Neural crest cell (in vitro differentiated cells): ENCODE measurements at regions not wholly inside any gene's neighbourhood (a gene's known extent, or its start where the extent isn't known, plus 50 kb on each side); places are given as distances from the start of the nearest gene placed in this dataset.

Experiments
- DNase-seq: peaks from one replicate; pipeline ENCODE4 v3.0.0; 2021; ENCODE audit warnings: low read depth, mixed read lengths, low spot score
- H3K27ac Mint-ChIP-seq: one replicate; pipeline ENCODE4 v1.8.0; 2021; ENCODE audit warnings: mild to moderate bottlenecking, mixed read lengths; ENCODE audit not compliant: unreplicated experiment
- H3K27me3 Mint-ChIP-seq: 2 replicates; pipeline ENCODE4 v1.8.0; 2021; ENCODE audit warnings: low read depth, mild to moderate bottlenecking, mixed read lengths
- H3K36me3 Mint-ChIP-seq: 2 replicates; pipeline ENCODE4 v1.8.0; 2021; ENCODE audit warnings: low read depth, mild to moderate bottlenecking, mixed read lengths
- H3K4me1 Mint-ChIP-seq: 2 replicates; pipeline ENCODE4 v1.8.0; 2021; ENCODE audit warnings: mixed read lengths
- H3K4me3 Mint-ChIP-seq: one replicate; pipeline ENCODE4 v1.8.0; 2021; ENCODE audit warnings: mild to moderate bottlenecking, mixed read lengths
- H3K9me3 Mint-ChIP-seq: 2 replicates; pipeline ENCODE4 v1.8.0; 2021; ENCODE audit warnings: mixed read lengths
- CTCF ChIP-seq: fragments of 200-600 bp; sonication (generic); conservative IDR thresholded peaks from 2 replicates; pipeline ENCODE4 v1.5.0; 2021; ENCODE audit warnings: antibody characterized with exemption, mild to moderate bottlenecking

GRCh38 chr18:1797235-1797634 is 774.1 kb downstream of the METTL4 start:
- Mint-ChIP-seq H3K4me3 (no peak overlapping the region), H3K36me3 (no peaks in the 10 kb centered on the region), H3K27ac (no peak overlapping the region), H3K4me1 (no peaks in the 10 kb centered on the region), H3K27me3 (peaks cover 5% of the 10 kb centered on the region), H3K9me3 (no peaks in the 10 kb centered on the region)
- DNase-seq, result no peak
- no peak for TF ChIP-seq CTCF

DNA sequence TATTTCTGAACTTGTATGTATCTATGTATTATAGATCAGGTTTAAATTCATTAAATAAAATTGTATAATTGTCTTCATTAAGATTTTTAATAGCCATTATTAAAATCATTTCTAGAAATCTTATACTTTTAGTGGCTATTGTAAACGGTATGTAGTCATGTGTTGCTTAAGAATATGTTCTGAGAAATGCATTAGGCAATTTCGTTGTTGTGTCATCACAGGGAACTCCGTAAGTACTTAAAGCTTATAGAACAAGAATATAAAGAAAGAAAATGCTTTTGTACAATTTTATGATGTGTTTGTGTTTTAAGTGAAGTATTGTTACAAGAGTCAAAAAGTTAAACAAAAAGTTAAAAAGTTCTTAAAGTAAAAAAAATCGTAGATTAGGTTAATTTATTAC is 765.8 kb downstream of the METTL4 start:
- Mint-ChIP-seq H3K36me3 (no peaks in the 10 kb centered on the region), H3K27me3 (no peaks in the 10 kb centered on the region), H3K9me3 (no peaks in the 10 kb centered on the region), H3K27ac (no peak overlapping the region), H3K4me1 (no peaks in the 10 kb centered on the region), H3K4me3 (no peak overlapping the region)
- TF ChIP-seq CTCF, result no peak
- no peak for DNase-seq

- Mint-ChIP-seq H3K27ac (no peak overlapping the region), H3K4me3 (no peak overlapping the region), H3K36me3 (no peaks in the 10 kb centered on the region), H3K9me3 (no peaks in the 10 kb centered on the region), H3K27me3 (no peaks in the 10 kb centered on the region), H3K4me1 (no peaks in the 10 kb centered on the region)
- TF ChIP-seq CTCF, result peak; percentile 16
- DNase-seq, result no peak
Observed at GRCh38 chr18:1806884-1807615, 764.3 kb downstream of the METTL4 start.

DNA sequence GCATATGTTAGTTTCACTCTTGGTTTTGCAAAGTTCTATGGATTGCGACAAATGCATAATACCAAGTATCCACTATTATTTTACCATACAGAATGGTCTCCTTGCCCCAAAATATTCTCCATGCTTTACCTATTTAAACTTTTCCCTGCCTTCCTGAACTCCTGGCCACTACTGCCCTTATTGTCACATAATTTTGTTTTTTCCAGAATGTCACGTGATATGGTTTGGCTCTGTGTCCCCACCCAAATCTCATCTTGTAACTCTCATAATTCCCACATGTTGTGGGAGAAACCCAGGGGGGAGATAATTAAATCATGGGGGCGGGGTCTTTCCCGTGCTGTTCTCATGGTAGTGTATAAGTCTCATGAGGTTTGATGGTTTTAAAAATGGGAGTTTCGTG is 760.0 kb downstream of the METTL4 start:
- Mint-ChIP-seq H3K36me3 (no peaks in the 10 kb centered on the region), H3K27ac (no peak overlapping the region), H3K27me3 (no peaks in the 10 kb centered on the region), H3K9me3 (no peaks in the 10 kb centered on the region), H3K4me1 (no peaks in the 10 kb centered on the region), H3K4me3 (no peak overlapping the region)
- no peak for DNase-seq
- no peak for TF ChIP-seq CTCF

- DNase-seq, result no peak
- Mint-ChIP-seq H3K4me1 (no peaks in the 10 kb centered on the region), H3K36me3 (no peaks in the 10 kb centered on the region), H3K27ac (no peak overlapping the region), H3K9me3 (no peaks in the 10 kb centered on the region), H3K27me3 (peaks cover 11% of the 10 kb centered on the region), H3K4me3 (no peak overlapping the region)
- TF ChIP-seq CTCF, result no peak
Observed at GRCh38 chr18:1825296-1825695, 746.0 kb downstream of the METTL4 start.
